ENCODE measurements at regions not wholly inside any gene's neighbourhood (a gene's known extent, or its start where the extent isn't known, plus 50 kb on each side); places are given as distances from the start of the nearest gene placed in this dataset.

GRCh38 chr22:49466878-49467595 is 360.6 kb downstream of the BRD1 start:
- TF ChIP-seq SRF (IDR thresholded peaks at IDR 0.05; ENCODE audit: low read depth): no peak
- no peak for TF ChIP-seq CTCF (IDR thresholded peaks at IDR 0.05 in 2 of 3, conservative IDR thresholded peaks at IDR 0.05 in 1 of 3; ENCODE audit: borderline replicate concordance in 1 of 3, insufficient read depth in 1 of 3, low read depth in 2 of 3, low read length in 2 of 3)
- no peak for TF ChIP-seq CEBPB (IDR thresholded peaks at IDR 0.05; ENCODE audit: low read depth)
- no peak for TF ChIP-seq POLR2AphosphoS5 (IDR thresholded peaks at IDR 0.05; ENCODE audit: low read depth, low read length)
- TF ChIP-seq POLR2A (IDR thresholded peaks at IDR 0.05; ENCODE audit: borderline replicate concordance, extremely low read depth, insufficient read depth, insufficient read length): no peak
